ENCODE measurements at regions not wholly inside any gene's neighbourhood (a gene's known extent, or its start where the extent isn't known, plus 50 kb on each side); places are given as distances from the start of the nearest gene placed in this dataset.

- no peak for TF ChIP-seq CTCF (IDR thresholded peaks at IDR 0.05; ENCODE audit: control extremely low read depth in 1 of 3, insufficient read depth in 1 of 3, low read depth in 1 of 3, low read length in 3 of 3)
- no peak for TF ChIP-seq FOSL1 (IDR thresholded peaks at IDR 0.05; ENCODE audit: insufficient read depth, low read depth, low read length)
- no peak for TF ChIP-seq NANOG (IDR thresholded peaks at IDR 0.05; ENCODE audit: insufficient read depth, low read depth, low read length, poor library complexity, severe bottlenecking)
- TF ChIP-seq CREB1 (IDR thresholded peaks at IDR 0.05), result no peak
- no peak for TF ChIP-seq POLR2A (IDR thresholded peaks at IDR 0.05; ENCODE audit: control extremely low read depth in 1 of 2, low read depth in 2 of 2, low read length in 2 of 2)
- TF ChIP-seq KDM5A (IDR thresholded peaks at IDR 0.05; ENCODE audit: low read length), result no peak
- TF ChIP-seq KDM4A (IDR thresholded peaks at IDR 0.05; ENCODE audit: low read depth, low read length, severe bottlenecking), result no peak
- TF ChIP-seq BACH1 (IDR thresholded peaks at IDR 0.05; ENCODE audit: low read length), result no peak
- no peak for TF ChIP-seq TBP (IDR thresholded peaks at IDR 0.05; ENCODE audit: low read depth, low read length)
Observed at GRCh38 chr13:30119476-30119875, 187.9 kb downstream of the KATNAL1 start (continued).
